Progenitor cell of endocrine pancreas (in vitro differentiated cells): ENCODE measurements at regions not wholly inside any gene's neighbourhood (a gene's known extent, or its start where the extent isn't known, plus 50 kb on each side); places are given as distances from the start of the nearest gene placed in this dataset.

Experiments used
- DNase-seq: peaks from one replicate; pipeline ENCODE4 v3.0.0; 2021; ENCODE audit warnings: low spot score; ENCODE audit not compliant: unreplicated experiment
- H3K27ac Mint-ChIP-seq: 2 replicates; pipeline ENCODE4 v1.8.0; 2021; ENCODE audit warnings: mild to moderate bottlenecking, moderate library complexity, mixed read lengths
- H3K27me3 Mint-ChIP-seq: 2 replicates; pipeline ENCODE4 v1.8.0; 2021; ENCODE audit warnings: mixed read lengths
- H3K36me3 Mint-ChIP-seq: 2 replicates; pipeline ENCODE4 v1.8.0; 2022; ENCODE audit warnings: mixed read lengths; ENCODE audit not compliant: insufficient read depth
- H3K4me1 Mint-ChIP-seq: 2 replicates; pipeline ENCODE4 v1.8.0; 2021; ENCODE audit warnings: low read depth, mixed read lengths
- H3K4me3 Mint-ChIP-seq: 2 replicates; pipeline ENCODE4 v1.8.0; 2021; ENCODE audit warnings: low read depth, mild to moderate bottlenecking, moderate library complexity, mixed read lengths
- H3K9me3 Mint-ChIP-seq: 2 replicates; pipeline ENCODE4 v1.8.0; 2021; ENCODE audit warnings: low read depth, mixed read lengths
- TF ChIP-seq, protein P1 (sequence below): fragments of 200-600 bp; sonication (generic); IDR thresholded peaks from one replicate; pipeline ENCODE4 v1.5.0; 2021; ENCODE audit warnings: antibody characterized with exemption, mild to moderate bottlenecking; ENCODE audit not compliant: unreplicated experiment

DNA sequence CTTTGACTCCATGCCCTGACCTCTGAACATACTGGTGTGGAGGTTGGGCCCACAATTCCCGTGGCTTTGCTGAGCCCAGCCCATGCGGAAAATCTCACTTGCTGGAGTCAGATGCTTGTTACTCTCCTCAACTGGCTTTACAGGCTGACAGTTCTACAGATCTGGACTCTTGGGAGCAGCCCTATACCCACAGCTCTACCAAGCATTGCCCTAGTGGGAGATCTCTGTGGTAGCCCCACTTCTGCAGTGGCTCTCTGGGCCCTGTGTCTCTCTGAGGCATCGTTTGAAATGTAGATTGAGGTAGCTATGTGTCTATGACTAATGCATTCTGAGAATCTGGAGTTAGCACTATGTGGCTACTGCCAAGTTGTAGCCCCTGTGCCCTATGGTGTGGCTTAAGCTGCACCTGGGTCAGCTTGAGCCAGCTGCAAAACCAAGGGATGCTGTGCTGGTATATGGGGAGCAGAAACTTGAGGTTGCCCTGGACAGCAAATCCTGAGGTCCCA is 625.8 kb upstream of the ALCAM start:
- Mint-ChIP-seq H3K27ac (no peak overlapping the region), H3K4me3 (no peak overlapping the region), H3K27me3 (no peaks in the 10 kb centered on the region), H3K4me1 (no peaks in the 10 kb centered on the region), H3K9me3 (no peaks in the 10 kb centered on the region), H3K36me3 (no peaks in the 10 kb centered on the region)
- no peak for DNase-seq
- TF ChIP-seq, protein P1, sequence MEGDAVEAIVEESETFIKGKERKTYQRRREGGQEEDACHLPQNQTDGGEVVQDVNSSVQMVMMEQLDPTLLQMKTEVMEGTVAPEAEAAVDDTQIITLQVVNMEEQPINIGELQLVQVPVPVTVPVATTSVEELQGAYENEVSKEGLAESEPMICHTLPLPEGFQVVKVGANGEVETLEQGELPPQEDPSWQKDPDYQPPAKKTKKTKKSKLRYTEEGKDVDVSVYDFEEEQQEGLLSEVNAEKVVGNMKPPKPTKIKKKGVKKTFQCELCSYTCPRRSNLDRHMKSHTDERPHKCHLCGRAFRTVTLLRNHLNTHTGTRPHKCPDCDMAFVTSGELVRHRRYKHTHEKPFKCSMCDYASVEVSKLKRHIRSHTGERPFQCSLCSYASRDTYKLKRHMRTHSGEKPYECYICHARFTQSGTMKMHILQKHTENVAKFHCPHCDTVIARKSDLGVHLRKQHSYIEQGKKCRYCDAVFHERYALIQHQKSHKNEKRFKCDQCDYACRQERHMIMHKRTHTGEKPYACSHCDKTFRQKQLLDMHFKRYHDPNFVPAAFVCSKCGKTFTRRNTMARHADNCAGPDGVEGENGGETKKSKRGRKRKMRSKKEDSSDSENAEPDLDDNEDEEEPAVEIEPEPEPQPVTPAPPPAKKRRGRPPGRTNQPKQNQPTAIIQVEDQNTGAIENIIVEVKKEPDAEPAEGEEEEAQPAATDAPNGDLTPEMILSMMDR = no peak

DNA sequence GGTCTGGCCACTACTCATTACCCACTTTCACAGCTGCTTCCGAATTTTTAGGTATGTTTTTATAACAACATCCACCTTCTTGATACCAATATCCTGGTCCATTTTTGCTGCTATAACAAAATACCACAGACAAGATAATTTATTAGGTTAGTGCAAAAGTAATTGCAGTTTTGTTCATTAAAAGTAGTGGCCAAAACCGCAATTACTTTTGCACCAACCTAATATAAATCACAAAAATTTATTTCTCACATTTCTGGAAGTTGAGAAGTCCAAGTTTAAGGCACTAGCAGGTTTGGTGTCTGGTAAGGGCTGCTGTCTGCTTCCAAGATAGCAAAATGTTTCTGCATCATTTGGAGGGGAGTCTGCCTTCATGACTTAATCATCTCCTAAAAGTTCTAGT is 624.7 kb upstream of the ALCAM start:
- H3K27me3 Mint-ChIP-seq = no peaks in the 10 kb centered on the region
- H3K36me3 Mint-ChIP-seq = no peaks in the 10 kb centered on the region
- TF ChIP-seq, protein P1 = no peak
- DNase-seq = no peak
- H3K4me1 Mint-ChIP-seq = no peaks in the 10 kb centered on the region
- no peaks in the 10 kb centered on the region for H3K9me3 Mint-ChIP-seq
- H3K4me3 Mint-ChIP-seq = no peak overlapping the region
- H3K27ac Mint-ChIP-seq = no peak overlapping the region

DNA sequence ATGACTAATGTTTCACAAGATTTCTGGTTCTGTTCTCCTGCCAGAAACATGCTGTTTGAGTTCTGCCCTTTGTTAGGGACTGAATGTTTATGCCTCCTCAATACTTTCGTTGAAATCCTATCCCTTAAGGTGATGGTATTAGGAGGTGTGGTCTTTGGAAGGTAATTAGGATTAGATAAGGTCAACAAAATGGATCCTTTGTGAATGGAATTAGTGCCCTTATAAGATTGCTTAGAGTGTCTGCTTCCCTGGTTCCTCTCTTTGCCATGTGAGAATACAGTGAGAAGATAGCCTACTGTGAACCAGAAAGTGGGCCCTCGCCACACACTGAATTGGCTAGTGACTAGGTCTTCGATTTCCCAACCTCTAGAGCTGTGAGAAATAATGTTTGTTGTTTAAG is 621.4 kb upstream of the ALCAM start:
- no peaks in the 10 kb centered on the region for H3K27me3 Mint-ChIP-seq
- H3K4me1 Mint-ChIP-seq = no peaks in the 10 kb centered on the region
- H3K36me3 Mint-ChIP-seq = no peaks in the 10 kb centered on the region
- no peak overlapping the region for H3K4me3 Mint-ChIP-seq
- no peak overlapping the region for H3K27ac Mint-ChIP-seq
- TF ChIP-seq, protein P1 = no peak
- no peaks in the 10 kb centered on the region for H3K9me3 Mint-ChIP-seq
- DNase-seq = no peak

GRCh38 chr3:104746056-104746455 is 620.7 kb upstream of the ALCAM start:
- TF ChIP-seq, protein P1 = no peak
- Mint-ChIP-seq H3K4me3 (no peak overlapping the region), H3K27ac (no peak overlapping the region), H3K36me3 (no peaks in the 10 kb centered on the region), H3K4me1 (no peaks in the 10 kb centered on the region), H3K27me3 (no peaks in the 10 kb centered on the region), H3K9me3 (no peaks in the 10 kb centered on the region)
- DNase-seq = no peak

DNA sequence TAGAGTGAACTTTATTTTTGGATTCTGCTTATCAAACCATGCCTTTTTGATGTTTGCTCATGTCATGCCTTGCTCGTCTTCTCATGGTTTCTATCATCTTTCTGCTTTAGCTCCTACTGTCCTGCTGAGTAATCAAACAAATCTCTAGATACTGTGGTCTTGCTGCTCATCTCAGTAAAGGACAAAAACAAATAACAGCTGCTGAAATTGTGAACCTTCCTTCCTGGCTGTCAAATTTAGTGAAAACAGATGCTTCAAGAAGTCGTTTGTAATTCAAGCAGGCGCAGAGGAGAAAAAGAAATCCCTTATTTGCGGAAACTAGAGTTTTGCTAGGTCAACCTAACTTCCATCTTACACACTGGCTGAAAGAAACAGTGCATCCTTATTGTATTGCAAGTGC is 616.1 kb upstream of the ALCAM start:
- H3K27me3 Mint-ChIP-seq = no peaks in the 10 kb centered on the region
- no peaks in the 10 kb centered on the region for H3K36me3 Mint-ChIP-seq
- no peaks in the 10 kb centered on the region for H3K4me1 Mint-ChIP-seq
- H3K27ac Mint-ChIP-seq = no peak overlapping the region
- H3K9me3 Mint-ChIP-seq = no peaks in the 10 kb centered on the region
- no peak overlapping the region for H3K4me3 Mint-ChIP-seq
- no peak for DNase-seq
- TF ChIP-seq, protein P1 = no peak
